HCT116 (cell line): ENCODE measurements at regions not wholly inside any gene's neighbourhood (a gene's known extent, or its start where the extent isn't known, plus 50 kb on each side); places are given as distances from the start of the nearest gene placed in this dataset.

ENCODE experiments used
- ATAC-seq: fragments of 200-7000 bp; cut with Tn5 transposase; 2 replicates; pipeline ENCODE4 v1.9.1; 2020; ENCODE audit warnings: mild to moderate bottlenecking, moderate library complexity
- BruUV-seq: library from RNA; stranded (reverse); fragments of 400-500 nt; replicated peaks from 2 replicates; lab custom pipeline; 2021; lab: Mats Ljungman, UMichigan
- CTCF ChIA-PET: fragments of 300-600 bp; sonication (Branson Sonifier 250); formaldehyde crosslinking; loops from one replicate; lab custom pipeline; 2021; ENCODE audit warnings: antibody characterized with exemption; lab: Charles Lee
- POLR2A ChIA-PET: fragments of 300-600, 350-600 bp; sonication (Branson Sonifier 250); formaldehyde crosslinking; loops from one replicate; lab custom pipeline; 2021; ENCODE audit warnings: antibody characterized with exemption; lab: Charles Lee
- RAD21 ChIA-PET, 2 experiments: fragments of 300-600 bp; sonication (Branson Sonifier 250); formaldehyde crosslinking; loops; one replicate each; lab custom pipeline; 2023; ENCODE audit warnings: low total read pairs in 2 of 2; ENCODE audit not compliant: uncharacterized antibody in 2 of 2, unreplicated experiment in 2 of 2, low non-redundant PET in 1 of 2; lab: Charles Lee
- DNase-seq: peaks from one replicate; pipeline ENCODE4 v3.0.0-alpha.2; 2010; ENCODE audit warnings: low read depth, low spot score
- H2AFZ ChIP-seq: fragments of 200-600 bp; shearing (Covaris generic), sonication (generic); 2 replicates; pipeline ENCODE4 v1.6.1; 2017; ENCODE audit warnings: low read depth, mixed run types, mixed read lengths, antibody characterized with exemption, low read length; ENCODE audit not compliant: poor library complexity, severe bottlenecking
- H3K27ac ChIP-seq: 2 replicates; pipeline ENCODE4 v1.5.1; 2012; ENCODE audit warnings: low read depth, low read length
- H3K27me3 ChIP-seq: fragments of 200-600 bp; sonication (generic); 2 replicates; pipeline ENCODE4 v1.6.1; 2016; ENCODE audit warnings: mixed run types, low read length, mixed read lengths; ENCODE audit not compliant: insufficient read depth
- H3K36me3 ChIP-seq, 2 experiments: fragments of 200-500 bp in 1 of 2; fragments of 200-600 bp in 1 of 2; sonication (Bioruptor generic) in 1 of 2; sonication (generic) in 1 of 2; 2 replicates each; pipeline versions ENCODE4 v1.5.1 to v1.6.1; 2014 to 2016; ENCODE audit warnings: low read length in 2 of 2, inconsistent platforms in 1 of 2, mixed read lengths in 1 of 2, mixed run types in 1 of 2; ENCODE audit not compliant: insufficient read depth in 2 of 2, control insufficient read depth in 1 of 2
- H3K4me1 ChIP-seq, 2 experiments: fragments of 200-600 bp in 1 of 2; sonication (generic) in 1 of 2; 2 replicates each; pipeline versions ENCODE4 v1.5.1 to v1.6.1; 2012 to 2017; ENCODE audit warnings: low read length in 2 of 2, inconsistent platforms in 1 of 2, mild to moderate bottlenecking in 1 of 2, mixed read lengths in 1 of 2, mixed run types in 1 of 2, moderate library complexity in 1 of 2; ENCODE audit not compliant: insufficient read depth in 2 of 2, control insufficient read depth in 1 of 2
- H3K4me2 ChIP-seq: fragments of 200-600 bp; sonication (generic); 2 replicates; pipeline ENCODE4 v1.6.1; 2017; ENCODE audit warnings: mixed run types, low read length, mixed read lengths
- H3K4me3 ChIP-seq, 2 experiments: fragments of 200-600 bp in 1 of 2; sonication (generic) in 1 of 2; replicated peaks in 1 of 2; 2 replicates each; pipeline ENCODE4 v1.5.1; 2011 to 2016; ENCODE audit warnings: low read length in 2 of 2, control low read depth in 1 of 2, low read depth in 1 of 2, mild to moderate bottlenecking in 1 of 2, mixed read lengths in 1 of 2, mixed run types in 1 of 2
- H3K79me2 ChIP-seq: fragments of 200-600 bp; sonication (generic); 2 replicates; pipeline ENCODE4 v1.6.1; 2017; ENCODE audit warnings: mild to moderate bottlenecking, mixed run types, low read length, moderate library complexity, mixed read lengths; ENCODE audit not compliant: insufficient read depth
- H3K9ac ChIP-seq: fragments of 200-600 bp; sonication (generic); 2 replicates; pipeline ENCODE4 v1.6.1; 2016; ENCODE audit warnings: low read length, mixed read lengths
- H3K9me2 ChIP-seq: fragments of 200-600 bp; sonication (generic), shearing (Covaris generic); 2 replicates; pipeline ENCODE4 v1.6.1; 2017; ENCODE audit warnings: mixed run types, mild to moderate bottlenecking, moderate library complexity; ENCODE audit not compliant: insufficient read depth
- H3K9me3 ChIP-seq, 2 experiments: fragments of 200-500 bp in 1 of 2; fragments of 200-600 bp in 1 of 2; sonication (Bioruptor generic) in 1 of 2; sonication (generic) in 1 of 2; 2 replicates each; pipeline ENCODE4 v1.6.1; 2014 to 2017; ENCODE audit warnings: low read length in 2 of 2, mixed read lengths in 2 of 2, inconsistent platforms in 1 of 2, low read depth in 1 of 2, mild to moderate bottlenecking in 1 of 2, mixed run types in 1 of 2, moderate library complexity in 1 of 2; ENCODE audit not compliant: control insufficient read depth in 1 of 2, insufficient read depth in 1 of 2
- H4K20me1 ChIP-seq: fragments of 200-600 bp; sonication (generic), shearing (Covaris generic); 2 replicates; pipeline ENCODE4 v1.6.1; 2017; ENCODE audit warnings: mixed run types, mild to moderate bottlenecking, moderate library complexity; ENCODE audit not compliant: insufficient read depth
- EZH2 ChIP-seq: fragments of 200-600 bp; sonication (generic); IDR thresholded peaks from 2 replicates; pipeline ENCODE4 v1.6.1; 2017; ENCODE audit warnings: antibody characterized with exemption, mixed run types
- JUND ChIP-seq: IDR thresholded peaks from 2 replicates; pipeline ENCODE4 v1.6.1; 2012
- MAX ChIP-seq: IDR thresholded peaks from 2 replicates; pipeline ENCODE4 v1.6.1; 2012
- POLR2AphosphoS5 ChIP-seq: IDR thresholded peaks from 2 replicates; pipeline ENCODE4 v1.6.1; 2011; ENCODE audit warnings: mild to moderate bottlenecking, low read depth, low read length, moderate library complexity
- RAD21 ChIP-seq: IDR thresholded peaks from 2 replicates; pipeline ENCODE4 v1.6.1; 2012; ENCODE audit warnings: low read depth, mild to moderate bottlenecking
- REST ChIP-seq: IDR thresholded peaks from 2 replicates; pipeline ENCODE4 v1.6.1; 2012; ENCODE audit warnings: low read depth
- SRF ChIP-seq: IDR thresholded peaks from 2 replicates; pipeline ENCODE4 v1.6.1; 2012; ENCODE audit warnings: low read depth
- YY1 ChIP-seq: IDR thresholded peaks from 2 replicates; pipeline ENCODE4 v1.6.1; 2011; ENCODE audit warnings: low read length, low read depth, moderate library complexity, mild to moderate bottlenecking; ENCODE audit not compliant: insufficient replicate concordance; ENCODE audit errors: extremely low read depth
- intact Hi-C: fragments of 100-400 bp; cut with micrococcal nuclease; formaldehyde crosslinking; loops from 2 replicates; pipeline ENCODE4 v1.10.0; 2022

- H3K4me3 ChIP-seq, result no peak overlapping the region
- H3K27me3 ChIP-seq, result no peaks in the 10 kb centered on the region
- no peaks in the 10 kb centered on the region for H3K4me1 ChIP-seq
- no peaks in the 10 kb centered on the region for H3K9me2 ChIP-seq
- H3K9ac ChIP-seq, result no peak overlapping the region
- H4K20me1 ChIP-seq, result no peaks in the 10 kb centered on the region
- H3K36me3 ChIP-seq, result no peaks in the 10 kb centered on the region
- 0 out of 4 replicates have a peak, but pooled peaks cover 0 to 3% of the 10 kb centered on the region in 2 experiments for H3K9me3 ChIP-seq
- DNase-seq (no peak), ATAC-seq (no peak)
- H3K4me2 ChIP-seq, result no peak overlapping the region
- no peak for TF ChIP-seq REST
- TF ChIP-seq SRF, result no peak
- TF ChIP-seq POLR2AphosphoS5, result no peak
- no peak for TF ChIP-seq JUND
- TF ChIP-seq EZH2, result no peak
- TF ChIP-seq MAX, result no peak
- TF ChIP-seq YY1, result no peak
- TF ChIP-seq RAD21, result no peak
- no peak overlapping the region for H3K27ac ChIP-seq
- H2AFZ ChIP-seq, result no peak overlapping the region
- ChIA-PET POLR2A (no interaction called here), CTCF (no interaction called here), RAD21 (no interaction called here)
- intact Hi-C loops, result no loop called here
- no peaks in the 10 kb centered on the region for H3K79me2 ChIP-seq
- no TSS peak for BruUV-seq
Observed at GRCh38 chr6:44528370-44528644, 140.8 kb downstream of the CDC5L start.
